ENCODE measurements at regions not wholly inside any gene's neighbourhood (a gene's known extent, or its start where the extent isn't known, plus 50 kb on each side); places are given as distances from the start of the nearest gene placed in this dataset.

- TF ChIP-seq CTCF (IDR thresholded peaks at IDR 0.05) = no peak
- no peak for TF ChIP-seq POLR2A (IDR thresholded peaks at IDR 0.05)
Measured at GRCh38 chr17:73911726-73912372, 267.6 kb upstream of the SDK2 start.

Data from prostate gland (tissue), 2 donors.